Fibroblast of lung (primary cell): ENCODE measurements at regions not wholly inside any gene's neighbourhood (a gene's known extent, or its start where the extent isn't known, plus 50 kb on each side); places are given as distances from the start of the nearest gene placed in this dataset.

Source experiments
- DNase-seq, 2 donors: peaks; one replicate each; pipeline versions ENCODE4 v3.0.0 to v3.0.0-alpha.2; 2010; ENCODE audit warnings: low read depth in 2 of 2
- H2AFZ ChIP-seq: 2 replicates; pipeline ENCODE4 v1.5.1; 2012; ENCODE audit warnings: low read length, control low read depth, inconsistent platforms
- H3K27ac ChIP-seq: 2 replicates; pipeline ENCODE4 v1.5.1; 2011; ENCODE audit warnings: low read length, control low read depth; ENCODE audit not compliant: insufficient read depth
- H3K27me3 ChIP-seq: 2 replicates; pipeline ENCODE4 v1.5.1; 2011; ENCODE audit warnings: mild to moderate bottlenecking, low read length; ENCODE audit not compliant: control insufficient read depth, insufficient read depth
- H3K36me3 ChIP-seq: 2 replicates; pipeline ENCODE4 v1.5.1; 2011; ENCODE audit warnings: low read length; ENCODE audit not compliant: control insufficient read depth, insufficient read depth
- H3K4me1 ChIP-seq: 2 replicates; pipeline ENCODE4 v1.5.1; 2011; ENCODE audit warnings: low read length; ENCODE audit not compliant: control insufficient read depth, insufficient read depth; ENCODE audit errors: extremely low read depth
- H3K4me2 ChIP-seq: 2 replicates; pipeline ENCODE4 v1.5.1; 2011; ENCODE audit warnings: low read length, control low read depth; ENCODE audit not compliant: insufficient read depth; ENCODE audit errors: extremely low read depth
- H3K4me3 ChIP-seq, 4 experiments: fragments of 200-600 bp in 1 of 4; sonication (generic) in 1 of 4; replicated peaks in 1 of 4; 2 replicates each; pipeline ENCODE4 v1.5.1; 2011 to 2016; ENCODE audit warnings: low read length in 4 of 4, low read depth in 3 of 4, mild to moderate bottlenecking in 3 of 4, control low read depth in 2 of 4, inconsistent platforms in 1 of 4, mixed read lengths in 1 of 4; ENCODE audit not compliant: insufficient read depth in 1 of 4; ENCODE audit errors: control extremely low read depth in 1 of 4
- H3K79me2 ChIP-seq: 2 replicates; pipeline ENCODE4 v1.5.1; 2012; ENCODE audit warnings: mild to moderate bottlenecking, low read length, inconsistent platforms; ENCODE audit not compliant: control insufficient read depth, insufficient read depth
- H3K9ac ChIP-seq: 2 replicates; pipeline ENCODE4 v1.5.1; 2011; ENCODE audit warnings: mild to moderate bottlenecking, low read length, control low read depth; ENCODE audit not compliant: insufficient read depth
- H3K9me3 ChIP-seq: 2 replicates; pipeline ENCODE4 v1.5.1; 2012; ENCODE audit warnings: low read depth, low read length; ENCODE audit not compliant: control insufficient read depth, insufficient read depth
- H4K20me1 ChIP-seq: 2 replicates; pipeline ENCODE4 v1.5.1; 2011; ENCODE audit warnings: low read length; ENCODE audit not compliant: control insufficient read depth, insufficient read depth; ENCODE audit errors: extremely low read depth
- EZH2 ChIP-seq: IDR thresholded peaks from 2 replicates; pipeline ENCODE4 v1.5.1; 2012; ENCODE audit warnings: low read length, control low read depth, mild to moderate bottlenecking; ENCODE audit errors: missing control alignments
- TF ChIP-seq, protein P1 (sequence below), 2 donors: IDR thresholded peaks in 1 of 2; conservative IDR thresholded peaks in 1 of 2; 1 replicate in 1 of 2; 2 replicates in 1 of 2; pipeline ENCODE4 v1.5.1; 2011 to 2012; ENCODE audit warnings: low read length in 2 of 2, control low read depth in 1 of 2, inconsistent platforms in 1 of 2, low read depth in 1 of 2, mild to moderate bottlenecking in 1 of 2

DNA sequence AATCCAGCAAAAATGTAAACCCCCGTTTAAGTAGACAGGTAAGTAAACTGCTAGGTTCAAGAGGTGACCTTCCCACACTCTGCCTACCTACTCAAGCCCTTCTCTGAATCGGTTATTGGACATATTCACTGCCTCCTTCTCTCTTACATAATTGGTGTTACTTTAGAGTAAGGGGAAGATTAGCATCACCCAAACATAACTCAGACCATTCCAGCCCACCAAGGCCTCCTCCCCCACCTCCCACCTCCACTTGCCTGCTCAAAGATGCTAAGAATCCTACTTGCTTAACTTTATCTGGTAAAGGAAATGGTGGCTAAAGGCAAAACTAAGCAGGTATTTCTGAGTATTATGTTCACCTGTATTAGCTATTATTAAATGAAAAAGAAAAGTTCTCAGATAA lies 55.0 kb upstream of the DTNA start:
- no peak for DNase-seq
- Histone ChIP-seq H3K36me3 (no peaks in the 10 kb centered on the region), H3K9ac (no peak overlapping the region), H3K79me2 (no peaks in the 10 kb centered on the region), H3K4me1 (peaks cover 14% of the 10 kb centered on the region), H3K4me2 (no peak overlapping the region), H3K4me3 (no peak overlapping the region), H3K9me3 (no peaks in the 10 kb centered on the region), H2AFZ (no peak overlapping the region), H4K20me1 (no peaks in the 10 kb centered on the region), H3K27ac (no peak overlapping the region), H3K27me3 (no peaks in the 10 kb centered on the region)
- no peak for TF ChIP-seq EZH2
- TF ChIP-seq, protein P1, sequence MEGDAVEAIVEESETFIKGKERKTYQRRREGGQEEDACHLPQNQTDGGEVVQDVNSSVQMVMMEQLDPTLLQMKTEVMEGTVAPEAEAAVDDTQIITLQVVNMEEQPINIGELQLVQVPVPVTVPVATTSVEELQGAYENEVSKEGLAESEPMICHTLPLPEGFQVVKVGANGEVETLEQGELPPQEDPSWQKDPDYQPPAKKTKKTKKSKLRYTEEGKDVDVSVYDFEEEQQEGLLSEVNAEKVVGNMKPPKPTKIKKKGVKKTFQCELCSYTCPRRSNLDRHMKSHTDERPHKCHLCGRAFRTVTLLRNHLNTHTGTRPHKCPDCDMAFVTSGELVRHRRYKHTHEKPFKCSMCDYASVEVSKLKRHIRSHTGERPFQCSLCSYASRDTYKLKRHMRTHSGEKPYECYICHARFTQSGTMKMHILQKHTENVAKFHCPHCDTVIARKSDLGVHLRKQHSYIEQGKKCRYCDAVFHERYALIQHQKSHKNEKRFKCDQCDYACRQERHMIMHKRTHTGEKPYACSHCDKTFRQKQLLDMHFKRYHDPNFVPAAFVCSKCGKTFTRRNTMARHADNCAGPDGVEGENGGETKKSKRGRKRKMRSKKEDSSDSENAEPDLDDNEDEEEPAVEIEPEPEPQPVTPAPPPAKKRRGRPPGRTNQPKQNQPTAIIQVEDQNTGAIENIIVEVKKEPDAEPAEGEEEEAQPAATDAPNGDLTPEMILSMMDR (conservative IDR thresholded peaks at IDR 0.05 in 1 of 2, IDR thresholded peaks at IDR 0.05 in 1 of 2; ENCODE audit: low read depth in 1 of 2, low read length in 2 of 2), result no peak

GRCh38 chr18:34657860-34658500 lies 52.1 kb upstream of the DTNA start:
- H3K4me2 ChIP-seq, result no peak overlapping the region
- H3K36me3 ChIP-seq, result no peaks in the 10 kb centered on the region
- peaks cover 17% of the 10 kb centered on the region for H3K4me1 ChIP-seq
- H2AFZ ChIP-seq, result no peak overlapping the region
- no peak overlapping the region for H3K27ac ChIP-seq
- no peak for TF ChIP-seq EZH2
- TF ChIP-seq, protein P1 (conservative IDR thresholded peaks at IDR 0.05 in 1 of 2, IDR thresholded peaks at IDR 0.05 in 1 of 2; ENCODE audit: low read depth in 1 of 2, low read length in 2 of 2), result no peak
- DNase-seq, result no peak
- no peaks in the 10 kb centered on the region for H3K79me2 ChIP-seq
- H3K9me3 ChIP-seq, result no peaks in the 10 kb centered on the region
- H3K9ac ChIP-seq, result no peak overlapping the region
- no peak overlapping the region for H3K4me3 ChIP-seq
- H4K20me1 ChIP-seq, result no peaks in the 10 kb centered on the region
- H3K27me3 ChIP-seq, result no peaks in the 10 kb centered on the region

GRCh38 chr18:34659579-34660517 lies 50.2 kb upstream of the DTNA start:
- Histone ChIP-seq H3K4me3 (no peak overlapping the region), H4K20me1 (no peaks in the 10 kb centered on the region), H3K36me3 (no peaks in the 10 kb centered on the region), H3K79me2 (no peaks in the 10 kb centered on the region), H3K4me2 (peak overlapping the region; percentile 56), H3K4me1 (peaks cover 17% of the 10 kb centered on the region), H2AFZ (peak overlapping the region; percentile 12), H3K9ac (peak overlapping the region; percentile 24), H3K27ac (peak overlapping the region; percentile 77), H3K27me3 (no peaks in the 10 kb centered on the region), H3K9me3 (no peaks in the 10 kb centered on the region)
- peak; percentile 97 to 98 for DNase-seq
- TF ChIP-seq, protein P1 (conservative IDR thresholded peaks at IDR 0.05 in 1 of 2, IDR thresholded peaks at IDR 0.05 in 1 of 2; ENCODE audit: low read depth in 1 of 2, low read length in 2 of 2), result no peak
- no peak for TF ChIP-seq EZH2
